B cell (primary cell): ENCODE measurements at regions not wholly inside any gene's neighbourhood (a gene's known extent, or its start where the extent isn't known, plus 50 kb on each side); places are given as distances from the start of the nearest gene placed in this dataset.

Experiments used
- ATAC-seq: fragments of 200-7000 bp; cut with Tn5 transposase; one replicate; pipeline ENCODE4 v1.10.0; 2021; ENCODE audit warnings: low read depth, mild to moderate bottlenecking, moderate number of reproducible peaks, moderate library complexity
- CTCF ChIA-PET: fragments of 350-600 bp; sonication (Branson Sonifier 250); formaldehyde crosslinking; loops from one replicate; lab custom pipeline; 2021; ENCODE audit warnings: antibody characterized with exemption, inconsistent platforms; lab: Charles Lee
- POLR2A ChIA-PET: fragments of 350-600 bp; sonication (Branson Sonifier 250); formaldehyde crosslinking; loops from one replicate; lab custom pipeline; 2021; ENCODE audit warnings: antibody characterized with exemption; lab: Charles Lee
- DNase-seq: peaks from one replicate; pipeline ENCODE4 v3.0.0; 2013
- H2AFZ ChIP-seq: 2 replicates; pipeline ENCODE4 v1.6.1; 2012; ENCODE audit warnings: mild to moderate bottlenecking, low read depth, low read length; ENCODE audit not compliant: insufficient read depth, poor library complexity, severe bottlenecking
- H3K27ac ChIP-seq, 2 donors: 1 replicate in 1 of 2; 2 replicates in 1 of 2; pipeline ENCODE4 v1.5.1; 2012 to 2013; ENCODE audit warnings: low read length in 2 of 2, mild to moderate bottlenecking in 2 of 2, moderate library complexity in 1 of 2
- H3K27me3 ChIP-seq, 4 experiments: fragments of 200-600 bp in 1 of 4; sonication (generic) in 1 of 4; replicated peaks in 1 of 4; 1 replicate in 2 of 4; 2 replicates in 2 of 4; pipeline versions ENCODE4 v1.6.1 to v1.7.0; 2013 to 2016; ENCODE audit warnings: low read length in 3 of 4, mild to moderate bottlenecking in 2 of 4, mixed read lengths in 1 of 4, moderate library complexity in 1 of 4; ENCODE audit not compliant: insufficient read depth in 4 of 4, control insufficient read depth in 3 of 4; ENCODE audit errors: control extremely low read depth in 1 of 4
- H3K36me3 ChIP-seq, 2 experiments: replicated peaks in 1 of 2; 1 replicate in 1 of 2; 2 replicates in 1 of 2; pipeline versions ENCODE4 v1.6.1 to v1.7.1; 2013; ENCODE audit warnings: low read length in 1 of 2; ENCODE audit not compliant: insufficient read depth in 2 of 2, control insufficient read depth in 1 of 2; ENCODE audit errors: control extremely low read depth in 1 of 2, extremely low read depth in 1 of 2
- H3K4me1 ChIP-seq, 2 donors: fragments of 200-600 bp in 1 of 2; sonication (generic) in 1 of 2; 1 replicate in 1 of 2; 2 replicates in 1 of 2; pipeline versions ENCODE4 v1.5.1 to v1.6.1; 2013 to 2017; ENCODE audit warnings: low read length in 2 of 2; ENCODE audit not compliant: control insufficient read depth in 2 of 2, insufficient read depth in 2 of 2
- H3K4me2 ChIP-seq: replicated peaks from 2 replicates; pipeline ENCODE3; 2012; ENCODE audit warnings: mild to moderate bottlenecking, low read depth, low read length; ENCODE audit not compliant: poor library complexity, severe bottlenecking
- H3K4me3 ChIP-seq, 5 experiments: fragments of 200-600 bp in 1 of 5; sonication (generic) in 1 of 5; 1 replicate in 3 of 5; 2 replicates in 2 of 5; pipeline versions ENCODE4 v1.5.1 to v1.7.0; 2011 to 2016; ENCODE audit warnings: low read length in 4 of 5, mild to moderate bottlenecking in 4 of 5, low read depth in 2 of 5, control low read depth in 1 of 5, moderate library complexity in 1 of 5; ENCODE audit not compliant: insufficient read depth in 1 of 5; ENCODE audit errors: control extremely low read depth in 1 of 5, extremely low read depth in 1 of 5
- H3K79me2 ChIP-seq: fragments of 200-600 bp; sonication (generic); one replicate; pipeline ENCODE4 v1.6.0; 2016; ENCODE audit warnings: low read length; ENCODE audit not compliant: control insufficient read depth, insufficient read depth
- H3K9ac ChIP-seq: fragments of 200-600 bp; sonication (generic); 2 replicates; pipeline ENCODE4 v1.6.1; 2017; ENCODE audit warnings: mild to moderate bottlenecking, low read length, moderate library complexity
- H3K9me3 ChIP-seq, 3 donors: one replicate each; pipeline versions ENCODE4 v1.6.1 to v1.7.1; 2013; ENCODE audit warnings: low read length in 2 of 3; ENCODE audit not compliant: control insufficient read depth in 2 of 3, insufficient read depth in 1 of 3; ENCODE audit errors: control extremely low read depth in 1 of 3
- H4K20me1 ChIP-seq: 2 replicates; pipeline ENCODE4 v1.6.0; 2012; ENCODE audit warnings: mild to moderate bottlenecking, low read length; ENCODE audit not compliant: insufficient read depth, control insufficient read depth, poor library complexity, severe bottlenecking
- H3K27ac Mint-ChIP-seq: one replicate; pipeline ENCODE4 v1.8.0; 2021; ENCODE audit warnings: mixed read lengths
- H3K27me3 Mint-ChIP-seq: one replicate; pipeline ENCODE4 v1.8.0; 2021; ENCODE audit warnings: mixed read lengths
- H3K4me1 Mint-ChIP-seq: one replicate; pipeline ENCODE4 v1.8.0; 2021; ENCODE audit warnings: mixed read lengths
- H3K4me3 Mint-ChIP-seq: one replicate; pipeline ENCODE4 v1.8.0; 2021; ENCODE audit warnings: mixed read lengths
- H3K9me3 Mint-ChIP-seq: one replicate; pipeline ENCODE4 v1.8.0; 2022; ENCODE audit warnings: mixed read lengths; ENCODE audit not compliant: insufficient read depth
- CTCF ChIP-seq: fragments of 200-600 bp; IDR thresholded peaks from one replicate; pipeline ENCODE4 v1.8.0; 2022; ENCODE audit warnings: antibody characterized with exemption, mild to moderate bottlenecking
- EZH2 ChIP-seq: IDR thresholded peaks from 2 replicates; pipeline ENCODE4 v1.6.1; 2012; ENCODE audit warnings: borderline replicate concordance, low read depth, mild to moderate bottlenecking, moderate library complexity, low read length; ENCODE audit not compliant: insufficient read depth, poor library complexity, severe bottlenecking
- WGBS: methylation state at CpG from one replicate; pipeline ENCODE4 v1.1.5; 2013; ENCODE audit warnings: missing lambda C conversion rate; ENCODE audit not compliant: insufficient coverage; 5-methylcytosine and 5-hydroxymethylcytosine counted together
- intact Hi-C: fragments of 100-400 bp; cut with micrococcal nuclease; formaldehyde crosslinking; loops from one replicate; pipeline ENCODE4 v1.10.0; 2022

GRCh38 chr2:37809525-37809924 is 115.6 kb upstream of the RMDN2 start:
- no CpG with 5 or more reads among the region's 1 CpG for WGBS
- ATAC-seq (no peak), DNase-seq (no peak)
- Histone ChIP-seq H3K4me2 (no peak overlapping the region), H3K79me2 (no peaks in the 10 kb centered on the region), H3K4me1 (no peaks in the 10 kb centered on the region), H2AFZ (no peak overlapping the region), H3K36me3 (no peaks in the 10 kb centered on the region), H3K9ac (no peak overlapping the region), H3K27ac (no peak overlapping the region), H4K20me1 (no peaks in the 10 kb centered on the region), H3K9me3 (no peaks in the 10 kb centered on the region), H3K4me3 (no peak overlapping the region), H3K27me3 (no peaks in the 10 kb centered on the region)
- peaks cover 5% of the 10 kb centered on the region for H3K27me3 Mint-ChIP-seq
- H3K4me1 Mint-ChIP-seq, result no peaks in the 10 kb centered on the region
- CTCF ChIA-PET, result interaction anchor here (1.8 kb wide), 1 partner anchor 395 kb away, joined by 8 read pairs; no protein-coding TSS in a partner anchor
- H3K27ac Mint-ChIP-seq, result no peak overlapping the region
- H3K4me3 Mint-ChIP-seq, result no peak overlapping the region
- POLR2A ChIA-PET, result no interaction called here
- intact Hi-C loops, result loop anchor here (1.0 kb wide), 1 partner anchor 395 kb away; no protein-coding TSS in a partner anchor
- TF ChIP-seq CTCF (peak; percentile 39), EZH2 (no peak)
- H3K9me3 Mint-ChIP-seq, result peaks cover 7% of the 10 kb centered on the region

GRCh38 chr2:37809931-37810570 is 115.0 kb upstream of the RMDN2 start:
- H2AFZ ChIP-seq, result no peak overlapping the region
- ChIA-PET POLR2A (no interaction called here), CTCF (interaction anchor here (0.6 to 1.8 kb wide), 2 partner anchors 395 to 397 kb away, joined by 3 to 8 read pairs; no protein-coding TSS in a partner anchor)
- no peak overlapping the region for H3K27ac Mint-ChIP-seq
- H3K9me3 Mint-ChIP-seq, result peaks cover 7% of the 10 kb centered on the region
- no peaks in the 10 kb centered on the region for H3K27me3 ChIP-seq
- intact Hi-C loops, result loop anchor here (1.0 kb wide), 1 partner anchor 396 kb away; no protein-coding TSS in a partner anchor
- no peaks in the 10 kb centered on the region for H4K20me1 ChIP-seq
- 80% methylated on average over 1 of the region's 2 CpGs for WGBS
- no peaks in the 10 kb centered on the region for H3K79me2 ChIP-seq
- no peaks in the 10 kb centered on the region for H3K9me3 ChIP-seq
- H3K4me1 Mint-ChIP-seq, result no peaks in the 10 kb centered on the region
- H3K4me3 Mint-ChIP-seq, result no peak overlapping the region
- H3K36me3 ChIP-seq, result no peaks in the 10 kb centered on the region
- DNase-seq (no peak), ATAC-seq (no peak)
- H3K27me3 Mint-ChIP-seq, result peaks cover 5% of the 10 kb centered on the region
- H3K4me3 ChIP-seq, result no peak overlapping the region
- no peak for TF ChIP-seq EZH2
- no peak for TF ChIP-seq CTCF
- H3K27ac ChIP-seq, result no peak overlapping the region
- H3K4me1 ChIP-seq, result no peaks in the 10 kb centered on the region
- H3K4me2 ChIP-seq, result no peak overlapping the region
- H3K9ac ChIP-seq, result no peak overlapping the region
